ENCODE measurements at regions not wholly inside any gene's neighbourhood (a gene's known extent, or its start where the extent isn't known, plus 50 kb on each side); places are given as distances from the start of the nearest gene placed in this dataset.
"Not testable (repeated sequence)": the region's sequence is repeated elsewhere in the genome, so short reads cannot be mapped to it uniquely, and the experiment has no call there.

- H3K27me3 ChIP-seq (ENCODE audit: control insufficient read depth, insufficient read depth, low read length); H3K27ac ChIP-seq (ENCODE audit: low read depth, low read length); H3K4me1 ChIP-seq (ENCODE audit: control insufficient read depth, insufficient read depth, low read length); H3K9ac ChIP-seq (ENCODE audit: low read depth, low read length); H3K4me3 ChIP-seq (ENCODE audit: low read depth, low read length); H3K36me3 ChIP-seq (ENCODE audit: control insufficient read depth, insufficient read depth, low read length); H3K9me3 ChIP-seq (ENCODE audit: control insufficient read depth, insufficient read depth, low read length): not testable (repeated sequence)
Observed at GRCh38 chr15:32506787-32507186, 51.4 kb upstream of the GOLGA8O start.

GRCh38 chr15:32505633-32506032 is 50.2 kb upstream of the GOLGA8O start:
- H3K9ac ChIP-seq (ENCODE audit: low read depth, low read length); H3K9me3 ChIP-seq (ENCODE audit: control insufficient read depth, insufficient read depth, low read length); H3K4me3 ChIP-seq (ENCODE audit: low read depth, low read length); H3K27ac ChIP-seq (ENCODE audit: low read depth, low read length); H3K27me3 ChIP-seq (ENCODE audit: control insufficient read depth, insufficient read depth, low read length); H3K36me3 ChIP-seq (ENCODE audit: control insufficient read depth, insufficient read depth, low read length); H3K4me1 ChIP-seq (ENCODE audit: control insufficient read depth, insufficient read depth, low read length): not testable (repeated sequence)
